Neutrophil (primary cell): ENCODE measurements at regions not wholly inside any gene's neighbourhood (a gene's known extent, or its start where the extent isn't known, plus 50 kb on each side); places are given as distances from the start of the nearest gene placed in this dataset.

Source experiments
- H3K27ac ChIP-seq: fragments of 200-600 bp; sonication (generic); 2 replicates; pipeline ENCODE4 v1.5.1; 2016; ENCODE audit warnings: mild to moderate bottlenecking, moderate library complexity
- H3K27me3 ChIP-seq: fragments of 200-600 bp; sonication (generic); 2 replicates; pipeline ENCODE4 v1.6.0; 2016; ENCODE audit warnings: mild to moderate bottlenecking
- H3K36me3 ChIP-seq: fragments of 200-600 bp; sonication (generic); 2 replicates; pipeline ENCODE4 v1.5.1; 2017
- H3K4me1 ChIP-seq, 2 experiments: fragments of 200-600 bp in 1 of 2; sonication (generic) in 1 of 2; 1 replicate in 1 of 2; 2 replicates in 1 of 2; pipeline versions ENCODE4 v1.5.1 to v1.6.1; 2013 to 2016; ENCODE audit warnings: low read depth in 1 of 2, low read length in 1 of 2, mild to moderate bottlenecking in 1 of 2, moderate library complexity in 1 of 2; ENCODE audit not compliant: control insufficient read depth in 1 of 2, insufficient read depth in 1 of 2
- H3K4me3 ChIP-seq, 2 experiments: fragments of 200-600 bp in 1 of 2; sonication (generic) in 1 of 2; 1 replicate in 1 of 2; 2 replicates in 1 of 2; pipeline ENCODE4 v1.5.1; 2013 to 2016; ENCODE audit warnings: low read depth in 1 of 2, low read length in 1 of 2, mild to moderate bottlenecking in 1 of 2, moderate library complexity in 1 of 2
- H3K9me3 ChIP-seq: fragments of 200-600 bp; sonication (generic); 2 replicates; pipeline ENCODE4 v1.5.1; 2016
- TF ChIP-seq, protein P1 (sequence below): fragments of 200-600 bp; sonication (generic); IDR thresholded peaks from 2 replicates; pipeline ENCODE4 v1.5.1; 2016; ENCODE audit warnings: antibody characterized with exemption

DNA sequence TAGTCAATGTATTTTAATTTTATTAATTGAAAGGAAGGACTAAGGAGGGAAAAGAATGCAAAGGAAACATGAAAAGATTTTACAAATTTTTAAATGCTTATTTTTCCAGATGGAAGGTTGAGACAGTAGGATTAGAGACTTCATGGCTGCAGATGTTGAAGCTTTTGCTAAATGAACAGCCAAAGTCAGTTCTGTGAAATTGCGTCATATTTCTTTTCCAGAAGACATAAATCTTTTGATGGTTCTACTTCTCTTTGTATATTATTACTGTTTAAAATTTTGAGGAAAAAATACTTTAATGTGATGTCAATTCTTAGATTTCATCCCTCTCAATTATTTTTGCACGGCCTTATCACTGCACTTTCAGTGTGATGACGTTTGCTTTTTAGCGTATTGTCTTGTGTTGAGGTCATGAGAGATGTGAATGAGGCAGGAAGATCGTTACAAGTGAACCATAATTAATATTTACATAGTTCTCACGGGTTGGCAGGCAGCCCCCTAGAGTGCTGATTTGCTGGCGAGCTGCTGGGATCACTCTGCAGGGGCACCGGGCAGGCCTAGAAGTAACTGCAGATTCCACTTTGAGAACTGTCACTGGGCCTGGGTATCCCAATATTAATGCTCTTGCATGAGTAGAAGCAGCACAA, 158.1 kb downstream of the TBXT start:
- H3K4me1 ChIP-seq: no peaks in the 10 kb centered on the region
- H3K27me3 ChIP-seq: peaks cover 74% of the 10 kb centered on the region
- no peaks in the 10 kb centered on the region for H3K9me3 ChIP-seq
- TF ChIP-seq, protein P1, sequence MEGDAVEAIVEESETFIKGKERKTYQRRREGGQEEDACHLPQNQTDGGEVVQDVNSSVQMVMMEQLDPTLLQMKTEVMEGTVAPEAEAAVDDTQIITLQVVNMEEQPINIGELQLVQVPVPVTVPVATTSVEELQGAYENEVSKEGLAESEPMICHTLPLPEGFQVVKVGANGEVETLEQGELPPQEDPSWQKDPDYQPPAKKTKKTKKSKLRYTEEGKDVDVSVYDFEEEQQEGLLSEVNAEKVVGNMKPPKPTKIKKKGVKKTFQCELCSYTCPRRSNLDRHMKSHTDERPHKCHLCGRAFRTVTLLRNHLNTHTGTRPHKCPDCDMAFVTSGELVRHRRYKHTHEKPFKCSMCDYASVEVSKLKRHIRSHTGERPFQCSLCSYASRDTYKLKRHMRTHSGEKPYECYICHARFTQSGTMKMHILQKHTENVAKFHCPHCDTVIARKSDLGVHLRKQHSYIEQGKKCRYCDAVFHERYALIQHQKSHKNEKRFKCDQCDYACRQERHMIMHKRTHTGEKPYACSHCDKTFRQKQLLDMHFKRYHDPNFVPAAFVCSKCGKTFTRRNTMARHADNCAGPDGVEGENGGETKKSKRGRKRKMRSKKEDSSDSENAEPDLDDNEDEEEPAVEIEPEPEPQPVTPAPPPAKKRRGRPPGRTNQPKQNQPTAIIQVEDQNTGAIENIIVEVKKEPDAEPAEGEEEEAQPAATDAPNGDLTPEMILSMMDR: no peak
- H3K27ac ChIP-seq: no peak overlapping the region
- H3K36me3 ChIP-seq: no peaks in the 10 kb centered on the region
- no peak overlapping the region for H3K4me3 ChIP-seq

DNA sequence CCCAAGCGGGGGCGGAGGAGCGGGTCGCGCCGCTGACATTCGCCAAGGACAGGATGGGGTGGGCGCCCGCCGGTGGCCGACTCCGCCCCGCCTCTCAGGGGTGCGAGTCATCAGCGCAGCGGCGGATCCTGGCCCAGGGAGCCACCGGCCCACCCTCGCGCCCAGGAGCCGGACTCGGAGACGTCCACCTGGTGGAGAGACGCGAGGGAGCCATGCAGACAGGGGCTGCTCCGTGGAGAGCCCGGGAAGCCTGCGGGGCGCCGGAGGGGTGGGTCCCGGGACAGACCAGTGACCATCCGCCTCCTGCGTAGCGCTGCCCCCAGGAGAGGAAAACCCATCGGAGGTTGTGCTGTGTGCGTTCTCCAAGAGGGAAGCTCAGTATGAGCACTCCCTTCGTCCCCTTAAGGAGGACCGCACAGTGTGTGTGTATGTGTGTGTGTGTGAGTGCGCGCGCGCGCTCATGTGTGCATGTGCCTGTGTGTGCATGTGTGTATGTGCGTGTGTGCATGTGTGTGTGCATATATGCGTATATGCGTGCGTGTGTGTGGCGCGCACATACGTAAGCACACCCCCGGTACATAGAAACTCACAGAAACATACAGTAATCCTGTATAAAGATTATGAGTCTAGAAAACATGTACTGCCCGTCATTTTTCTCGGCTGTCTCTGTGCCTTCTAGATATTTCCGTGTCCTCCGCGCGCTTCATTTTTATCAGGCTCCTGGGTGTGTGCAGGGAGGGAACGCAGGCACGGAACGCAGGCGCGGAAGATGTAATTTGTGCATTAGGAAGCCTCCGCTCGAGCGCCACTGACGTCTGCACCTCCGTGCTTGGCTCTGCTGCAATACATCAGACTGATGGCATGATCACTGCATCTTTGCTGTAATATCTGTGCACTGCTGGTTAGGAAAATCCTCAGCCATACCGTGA, 158.9 kb downstream of the TBXT start:
- H3K27me3 ChIP-seq: peaks cover 82% of the 10 kb centered on the region
- H3K4me3 ChIP-seq: no peak overlapping the region
- no peaks in the 10 kb centered on the region for H3K4me1 ChIP-seq
- TF ChIP-seq, protein P1: no peak
- no peak overlapping the region for H3K27ac ChIP-seq
- H3K9me3 ChIP-seq: no peaks in the 10 kb centered on the region
- no peaks in the 10 kb centered on the region for H3K36me3 ChIP-seq

DNA sequence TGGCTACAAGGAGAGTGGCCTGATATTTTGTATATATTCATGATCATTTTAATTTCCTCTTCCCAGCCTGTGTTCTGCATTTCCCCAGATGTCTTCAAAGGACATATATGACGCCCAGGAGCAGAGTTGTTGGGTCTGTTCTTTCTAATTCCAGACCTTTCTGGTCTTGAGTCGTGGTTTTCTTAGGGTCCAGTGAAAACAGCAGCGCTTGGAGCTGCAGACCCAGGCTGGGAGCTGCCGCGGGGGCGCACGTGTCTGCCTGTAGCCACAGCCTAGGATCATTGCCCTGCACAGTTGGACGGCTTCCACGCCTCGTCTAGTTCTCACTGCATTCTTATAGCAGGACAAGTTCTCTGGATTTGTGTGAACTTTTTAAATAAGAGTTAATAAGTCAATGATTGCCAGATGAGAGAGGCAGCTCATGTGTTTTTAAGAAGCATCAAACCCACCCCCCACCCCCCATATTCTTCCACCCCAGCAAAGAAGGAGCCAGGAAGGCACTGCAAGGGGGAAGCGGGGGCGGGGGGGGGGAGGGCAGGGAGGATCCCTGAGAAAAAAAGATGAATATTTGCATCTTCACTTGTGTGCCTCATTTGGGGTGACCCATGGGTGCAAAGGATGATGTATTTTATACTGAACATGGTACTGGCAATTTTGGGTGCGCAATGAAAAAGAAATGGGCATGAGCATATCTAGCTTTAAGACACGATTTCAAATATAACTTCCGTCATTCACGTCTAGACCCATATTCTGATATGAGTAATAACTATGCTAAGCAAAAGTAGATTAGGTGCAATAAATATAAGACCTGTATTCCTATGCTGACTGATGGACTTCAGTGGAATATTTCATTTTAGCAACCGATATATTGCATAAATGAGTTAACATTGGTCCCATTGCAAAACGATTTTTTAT, 160.0 kb downstream of the TBXT start:
- Histone ChIP-seq H3K27ac (no peak overlapping the region), H3K9me3 (no peaks in the 10 kb centered on the region), H3K4me1 (no peaks in the 10 kb centered on the region), H3K27me3 (peaks cover 88% of the 10 kb centered on the region), H3K4me3 (no peak overlapping the region), H3K36me3 (no peaks in the 10 kb centered on the region)
- TF ChIP-seq, protein P1: no peak

DNA sequence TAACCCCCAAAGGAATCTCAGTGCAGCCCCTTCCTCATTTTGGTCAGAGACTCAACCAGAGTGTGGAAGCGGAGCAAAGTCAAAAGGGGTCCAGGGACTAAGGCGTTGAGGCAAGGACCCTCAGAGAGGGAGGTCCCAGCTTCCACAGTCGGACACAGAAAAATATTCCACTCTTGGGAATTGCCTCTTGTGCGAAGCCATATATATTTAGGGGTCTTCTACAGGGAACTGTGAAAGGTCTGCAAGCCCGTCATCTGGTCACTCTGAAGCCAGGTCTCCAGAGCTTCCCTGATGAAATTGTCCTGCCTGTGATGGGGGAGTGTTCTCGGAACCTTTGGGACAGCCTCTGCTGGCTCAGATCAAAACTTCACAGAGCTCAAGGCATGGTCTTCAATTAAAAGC, 160.8 kb downstream of the TBXT start:
- Histone ChIP-seq H3K27ac (no peak overlapping the region), H3K4me1 (no peaks in the 10 kb centered on the region), H3K4me3 (no peak overlapping the region), H3K36me3 (no peaks in the 10 kb centered on the region), H3K27me3 (peaks cover 86% of the 10 kb centered on the region), H3K9me3 (no peaks in the 10 kb centered on the region)
- TF ChIP-seq, protein P1: no peak
